GM04504 (cell line): ENCODE measurements at regions not wholly inside any gene's neighbourhood (a gene's known extent, or its start where the extent isn't known, plus 50 kb on each side); places are given as distances from the start of the nearest gene placed in this dataset.
A peak's percentile ranks its signal among the peaks of the same experiment; 100 is the strongest.

Experiments
- DNase-seq: peaks from one replicate; pipeline ENCODE4 v3.0.0-alpha.2; 2012; ENCODE audit warnings: low read depth

DNA sequence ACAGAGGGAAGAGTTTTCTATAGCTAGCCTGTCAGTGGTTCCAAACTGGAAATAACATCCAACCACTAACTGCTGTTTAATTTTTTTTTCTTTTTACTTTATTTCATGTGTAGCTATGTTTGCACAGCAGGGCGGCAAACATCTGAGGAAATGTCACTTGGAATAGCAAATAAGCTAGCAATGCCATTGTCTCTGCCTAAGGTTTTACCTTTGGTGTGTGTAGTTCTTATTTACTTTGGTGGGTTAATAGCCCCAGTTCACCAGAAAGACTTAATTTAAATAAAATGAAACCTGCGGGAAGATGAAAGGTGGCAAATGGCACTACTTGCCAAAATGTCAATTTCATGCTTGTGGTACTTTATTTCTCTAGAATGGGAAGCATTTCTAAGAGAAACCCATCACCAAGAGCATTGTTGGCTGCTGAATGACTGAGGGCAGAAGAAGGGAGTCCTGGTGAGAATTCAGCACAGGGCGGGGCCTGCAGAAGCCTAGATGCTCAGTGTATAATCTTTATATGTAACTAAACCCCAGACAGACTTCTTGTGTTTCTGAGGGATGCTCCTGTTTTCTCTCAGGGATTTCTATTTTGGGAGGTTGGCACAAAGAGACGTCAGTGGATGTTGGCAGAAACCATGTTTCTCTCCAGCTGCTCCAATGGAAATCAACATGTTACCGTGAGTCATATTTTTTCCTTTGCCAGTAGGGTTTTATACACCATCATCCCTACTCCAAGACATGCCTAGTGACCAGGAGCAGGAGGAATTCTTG is 300.4 kb upstream of the NT5C1B start:
- no peak for DNase-seq

DNA sequence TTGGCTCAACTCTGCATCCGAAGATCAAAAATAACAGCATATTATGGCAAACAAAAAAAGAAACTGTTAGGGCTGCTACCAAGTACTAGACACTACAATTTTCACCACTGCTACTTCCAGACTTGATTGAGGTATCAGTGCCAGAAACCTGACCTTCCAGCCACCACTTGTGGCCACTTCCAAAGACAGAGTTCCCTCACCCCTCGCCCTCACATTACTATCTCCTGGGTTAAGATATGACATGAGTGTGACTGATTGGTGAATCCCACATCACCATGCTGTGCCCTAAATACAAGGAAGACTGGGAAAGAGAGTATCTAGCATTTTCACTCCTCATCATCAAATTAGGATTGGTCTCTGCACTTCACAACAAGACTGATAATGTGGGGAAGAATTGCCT is 296.1 kb upstream of the NT5C1B start:
- no peak for DNase-seq

DNA sequence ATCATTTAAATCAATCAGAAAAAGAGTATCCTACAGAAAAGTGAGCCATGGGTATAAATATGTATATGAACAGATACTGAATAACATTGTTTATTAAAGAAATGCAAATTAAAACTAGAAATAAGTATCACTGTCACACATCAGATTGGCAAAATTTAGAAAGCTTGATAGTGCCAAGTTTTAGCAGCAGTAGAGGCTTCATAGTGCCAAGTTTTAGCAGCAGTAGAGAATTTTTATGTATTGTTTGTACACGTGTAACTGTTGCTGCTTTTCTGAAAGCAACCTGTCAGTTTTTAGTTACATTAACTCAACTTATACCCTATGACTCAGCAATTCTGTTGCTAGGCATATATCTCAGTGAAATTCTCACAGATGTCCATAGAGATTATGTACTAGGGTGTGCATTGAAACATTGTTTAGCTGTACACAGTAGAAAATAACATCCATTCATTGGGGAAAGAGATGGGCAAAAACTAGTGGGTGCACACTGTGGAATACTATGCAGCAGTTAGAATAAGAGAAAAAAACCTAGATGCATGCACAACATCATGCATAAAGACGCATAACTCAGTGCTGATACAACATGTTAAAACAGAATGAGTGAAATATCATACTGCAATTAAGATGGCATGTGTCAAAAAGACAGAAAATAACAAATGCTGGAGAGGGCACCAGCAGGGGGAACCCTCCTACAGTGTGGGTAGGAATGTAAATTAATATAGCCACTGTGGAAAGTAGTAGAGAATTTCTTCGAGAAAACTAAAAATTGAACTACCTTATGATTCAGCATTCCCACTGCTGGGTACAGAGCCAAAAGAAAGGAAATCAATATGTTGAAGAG is 294.5 kb upstream of the NT5C1B start:
- DNase-seq: no peak

DNA sequence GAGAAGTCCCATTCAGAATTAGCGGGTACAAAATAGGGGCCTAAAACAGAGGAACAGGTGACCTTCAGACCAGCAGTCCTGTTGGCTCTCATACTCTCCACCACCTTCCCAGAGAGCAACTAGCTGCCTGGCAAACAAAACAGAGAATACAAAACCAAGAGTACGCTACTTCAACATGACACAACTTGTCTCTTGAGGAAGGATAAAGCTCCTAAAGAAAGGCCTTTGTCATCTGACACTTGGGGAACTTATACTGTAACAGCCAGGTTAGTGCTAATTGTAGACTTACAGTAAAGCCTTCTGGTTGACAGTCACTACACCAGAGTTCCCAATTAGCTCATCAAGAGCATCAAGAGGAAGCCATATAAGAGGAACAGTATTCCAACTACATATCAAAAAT is 282.1 kb upstream of the NT5C1B start:
- no peak for DNase-seq

DNA sequence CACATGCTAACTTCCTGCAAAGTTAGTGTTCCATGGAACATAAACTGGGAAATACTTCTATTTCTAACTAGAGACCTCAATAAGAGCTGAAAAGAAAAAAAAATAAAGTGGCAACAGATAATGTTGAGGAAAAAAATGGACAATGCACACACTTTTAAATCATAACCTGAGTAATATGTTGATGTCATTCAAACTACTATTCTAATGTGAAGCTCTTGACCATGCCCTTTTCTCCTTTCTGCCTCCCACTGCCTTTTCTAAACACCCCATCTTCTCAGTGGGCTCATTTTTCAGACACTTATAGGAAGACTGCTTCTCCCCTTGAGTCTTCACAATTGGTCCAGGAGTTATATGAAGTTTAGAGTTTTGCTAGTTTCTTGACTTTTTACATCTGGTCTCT is 280.9 kb upstream of the NT5C1B start:
- no peak for DNase-seq

DNA sequence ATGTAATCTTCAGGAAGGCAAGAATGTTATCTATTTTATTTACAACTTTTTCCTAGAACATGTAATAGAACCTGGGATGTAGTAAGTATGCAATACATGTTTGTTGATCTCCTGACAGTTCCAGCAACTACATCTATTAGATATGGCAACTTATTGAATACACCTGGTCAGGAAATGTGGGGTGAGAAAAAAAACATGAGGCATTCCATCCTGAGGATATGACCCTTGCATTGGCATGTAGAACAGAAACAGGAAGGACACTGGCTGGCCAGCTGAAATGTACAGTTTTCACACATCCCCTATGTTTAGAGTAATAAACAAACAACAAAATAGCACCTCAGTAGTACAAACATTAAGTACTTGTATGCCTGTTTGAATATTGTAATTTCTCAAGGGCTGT is 272.6 kb upstream of the NT5C1B start:
- DNase-seq: no peak

DNA sequence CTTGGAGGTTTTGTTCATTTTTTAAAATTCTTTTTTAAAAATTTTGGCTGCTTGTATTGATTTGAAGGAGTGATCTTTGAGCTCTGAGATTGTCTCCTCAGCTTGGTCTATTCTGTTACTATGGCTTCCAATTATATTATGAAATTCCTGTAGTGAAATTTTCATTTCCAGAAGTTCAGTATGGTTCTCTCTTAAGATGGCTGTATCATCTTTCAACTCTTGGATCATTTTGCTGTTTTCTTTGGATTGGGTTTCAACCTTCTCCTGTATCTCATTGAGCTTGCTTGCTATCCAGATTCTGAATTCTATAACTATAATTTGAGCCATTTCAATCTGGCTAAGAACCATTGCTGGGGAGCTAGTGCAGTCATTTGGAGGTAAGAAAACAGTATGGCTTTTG is 270.8 kb upstream of the NT5C1B start:
- DNase-seq: no peak

DNA sequence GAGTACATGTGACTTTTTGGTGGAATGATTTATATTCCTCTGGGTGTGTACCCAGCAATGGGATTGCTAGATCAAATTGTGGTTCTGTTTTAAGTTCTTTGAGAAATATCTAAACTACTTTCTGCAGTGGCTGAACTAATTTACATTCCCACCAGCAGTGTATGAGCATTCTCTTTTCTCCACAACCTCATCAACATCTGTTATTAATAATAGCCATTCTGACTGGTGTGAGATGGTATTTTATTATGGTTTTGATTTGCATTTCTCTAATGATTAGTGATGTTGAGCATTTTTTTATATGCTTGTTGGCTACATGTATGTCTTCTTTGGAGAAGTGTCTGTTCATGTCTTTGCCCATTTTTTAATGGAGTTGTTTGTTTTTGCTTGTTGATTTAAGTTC is 267.4 kb upstream of the NT5C1B start:
- DNase-seq: peak; percentile 25

DNA sequence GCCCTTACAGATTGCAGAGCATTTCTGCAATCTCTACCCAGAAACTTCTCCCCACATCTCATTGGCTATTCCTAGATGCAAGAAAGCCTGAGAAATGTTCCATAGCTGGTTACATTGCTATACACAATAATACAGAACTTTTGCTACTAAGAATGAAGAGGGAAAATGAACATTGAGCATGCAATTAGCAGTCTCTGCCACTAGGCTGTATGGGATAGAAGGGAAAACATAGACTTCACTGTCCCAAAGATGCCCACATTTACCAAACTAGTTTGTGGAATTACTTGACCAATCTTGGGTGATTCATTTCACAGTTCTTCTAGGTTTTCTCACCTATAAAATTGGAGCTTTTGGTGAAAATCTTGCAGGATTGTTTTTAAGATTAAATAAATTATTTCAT is 265.7 kb upstream of the NT5C1B start:
- DNase-seq: no peak

DNA sequence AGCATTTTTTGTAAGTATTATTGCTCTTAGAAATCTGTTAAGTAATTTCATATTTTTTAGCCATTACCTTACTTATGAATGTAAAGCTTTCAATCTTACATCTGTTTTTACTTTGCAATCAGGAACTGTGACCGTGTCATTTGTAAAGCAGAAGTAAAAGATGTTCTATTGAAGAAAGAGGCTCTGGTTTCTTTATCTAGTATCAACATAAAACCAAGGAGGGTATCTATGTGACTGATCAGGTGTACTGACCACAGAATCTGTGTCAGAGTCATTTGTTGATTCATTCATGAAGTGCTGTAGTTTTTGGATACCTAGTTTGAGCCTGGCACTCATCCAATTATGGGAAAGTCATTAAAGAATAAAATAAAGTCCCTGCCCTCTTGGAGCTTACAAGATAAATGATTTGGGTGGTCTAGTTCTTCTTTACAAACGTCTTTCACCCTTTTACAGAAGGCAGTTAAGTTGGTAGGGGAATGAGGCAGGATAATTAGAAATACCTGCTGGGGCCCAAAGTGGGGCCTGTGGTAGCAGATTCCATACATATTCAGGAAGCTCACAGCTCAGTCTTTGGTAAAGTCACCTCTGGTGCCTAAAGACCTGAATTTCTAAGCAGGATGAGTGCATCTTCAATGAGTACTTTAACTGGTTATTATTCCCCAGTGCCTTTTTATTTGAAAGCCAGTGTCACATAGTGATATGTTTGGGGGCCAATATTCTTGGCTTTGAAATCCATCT is 260.6 kb upstream of the NT5C1B start:
- no peak for DNase-seq

DNA sequence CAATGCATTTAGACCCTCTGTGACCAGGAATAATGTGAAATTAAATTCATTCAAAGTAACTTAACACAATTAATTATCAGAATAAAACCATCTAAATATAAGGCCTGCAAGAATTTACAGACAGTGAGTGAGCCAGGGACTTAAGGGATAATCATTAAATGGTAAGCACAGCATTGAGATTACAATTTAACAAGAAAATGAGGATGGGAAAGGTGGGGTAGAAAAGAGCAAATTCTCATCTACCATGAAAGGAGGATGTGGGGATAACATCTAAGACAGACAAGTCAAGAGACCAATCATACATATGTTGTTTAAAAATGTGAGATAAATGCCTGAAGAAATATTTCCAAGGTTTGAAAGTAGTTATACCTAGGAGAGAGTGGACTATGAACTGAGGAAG is 259.3 kb upstream of the NT5C1B start:
- no peak for DNase-seq

DNA sequence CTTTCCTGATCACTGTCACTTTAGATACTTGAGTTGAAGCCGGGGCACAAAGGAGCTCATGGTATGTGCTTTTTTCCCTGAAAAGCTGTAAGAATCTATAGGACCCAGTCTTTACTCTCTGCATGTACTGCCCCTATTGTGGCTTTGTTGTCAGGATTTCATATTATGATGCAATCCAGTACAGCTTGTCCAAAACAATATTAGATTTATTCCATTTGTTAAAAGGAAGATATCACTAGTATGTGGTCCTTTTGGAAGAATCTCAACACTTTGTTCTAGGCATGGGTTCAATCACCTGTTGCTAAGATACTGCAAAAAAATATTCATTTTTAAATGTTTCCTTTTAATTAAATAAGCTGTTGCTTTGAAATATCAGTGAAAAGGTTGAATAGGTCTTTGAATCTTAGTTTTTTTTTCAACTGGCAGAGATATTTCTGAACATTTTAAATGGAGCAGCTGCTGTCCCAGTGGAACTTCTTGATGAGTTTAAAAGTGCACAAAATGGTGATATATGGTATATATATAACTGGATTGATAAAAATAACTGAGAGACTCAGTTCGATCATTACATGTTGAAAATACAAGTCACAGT is 256.6 kb upstream of the NT5C1B start:
- DNase-seq: no peak

DNA sequence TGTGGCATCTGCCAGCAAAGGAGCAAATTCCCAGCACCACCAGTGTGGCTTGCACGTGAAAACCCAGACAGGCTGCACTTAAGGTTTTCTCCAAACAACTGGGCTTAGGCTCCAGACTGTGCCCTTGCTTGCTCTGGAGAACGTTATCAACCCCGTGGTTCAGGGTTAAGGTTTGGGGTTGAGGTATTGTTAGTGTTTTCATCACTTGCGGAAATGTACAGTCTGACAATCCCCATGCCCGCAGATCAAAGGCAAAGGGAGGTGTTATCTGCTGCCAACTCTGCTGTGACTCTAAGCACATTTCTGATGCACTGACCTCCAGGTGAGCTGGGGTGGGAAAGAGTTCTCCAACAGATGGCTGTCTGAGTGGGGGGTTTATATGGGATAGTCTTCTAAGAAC is 253.5 kb upstream of the NT5C1B start:
- DNase-seq: no peak

DNA sequence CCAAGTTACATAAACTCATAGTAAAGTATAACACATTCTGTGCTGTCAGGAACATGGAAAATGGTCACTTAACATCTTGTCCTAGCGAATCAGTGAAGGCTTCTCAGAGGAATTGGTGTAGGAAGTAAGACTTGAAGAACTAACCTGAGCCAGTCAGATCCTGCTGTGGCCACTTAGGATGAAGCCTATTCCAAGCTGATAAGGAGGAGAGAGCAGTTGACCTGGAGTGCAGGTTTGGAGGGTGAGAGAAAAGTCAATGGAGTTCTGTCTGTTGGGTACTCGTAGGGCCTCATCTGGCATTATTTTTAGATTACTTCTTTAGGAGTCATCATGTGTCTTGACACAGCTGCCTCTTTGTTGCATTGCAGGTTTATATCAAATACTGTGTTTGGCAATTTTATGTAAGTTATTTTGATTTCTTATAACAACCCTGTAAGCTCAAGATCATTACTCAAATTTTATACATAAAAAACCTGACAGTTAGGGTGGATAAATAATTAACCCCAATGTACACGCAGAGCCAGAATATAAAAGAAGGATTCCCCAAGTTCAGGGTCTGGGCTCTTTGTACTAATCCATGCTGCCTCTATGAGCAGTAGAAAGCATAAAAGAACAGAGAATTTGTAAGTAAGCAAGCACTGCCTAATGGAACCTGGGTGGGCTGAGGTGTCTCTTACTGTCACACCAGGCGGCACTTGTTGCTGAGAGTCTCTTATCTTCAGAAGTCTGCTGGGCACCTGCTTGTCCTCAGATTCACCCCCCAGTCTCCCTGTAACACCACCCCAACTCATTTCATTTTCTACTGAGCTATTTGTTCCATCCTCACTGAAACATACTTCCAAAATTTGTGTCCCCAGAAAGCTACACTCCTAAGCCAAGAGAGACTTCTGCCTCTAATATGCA is 252.1 kb upstream of the NT5C1B start:
- no peak for DNase-seq

DNA sequence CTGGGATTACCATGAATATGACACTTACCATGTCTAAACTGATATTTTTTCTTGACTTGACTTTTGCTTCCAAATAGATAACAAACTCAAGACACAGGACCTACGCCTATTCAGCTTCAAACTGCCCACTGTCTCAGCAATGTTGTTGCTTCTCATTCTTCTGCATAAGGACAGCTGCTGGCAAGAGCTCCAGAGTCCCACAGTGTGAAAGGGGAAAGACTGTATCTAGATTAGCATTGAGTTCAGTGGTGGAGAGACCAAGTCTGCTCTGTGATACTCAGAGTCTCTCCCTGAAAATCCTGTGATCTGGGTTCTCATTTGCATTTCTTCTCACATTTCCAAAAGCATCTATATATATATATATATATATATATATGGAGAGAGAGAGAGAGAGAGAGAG is 247.9 kb upstream of the NT5C1B start:
- DNase-seq: no peak

DNA sequence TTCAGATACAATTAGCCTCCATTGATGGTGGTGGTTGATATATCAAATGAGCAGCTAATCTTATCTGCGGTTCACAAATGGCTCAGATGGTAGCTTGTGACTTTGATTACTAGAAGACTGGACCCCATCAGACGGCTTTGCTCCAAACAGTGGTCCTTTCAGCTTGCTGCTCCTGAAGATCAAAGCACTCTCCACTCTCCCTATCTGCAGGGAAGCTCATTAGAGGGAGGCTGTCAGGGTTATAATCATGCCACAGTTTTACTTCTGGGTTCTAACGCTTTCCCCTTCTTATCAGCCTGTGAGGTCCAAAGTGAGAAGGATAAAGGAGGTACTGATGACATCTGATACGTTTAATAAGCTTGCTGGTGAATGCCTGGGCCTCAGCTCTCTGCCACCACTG is 247.1 kb upstream of the NT5C1B start:
- no peak for DNase-seq

DNA sequence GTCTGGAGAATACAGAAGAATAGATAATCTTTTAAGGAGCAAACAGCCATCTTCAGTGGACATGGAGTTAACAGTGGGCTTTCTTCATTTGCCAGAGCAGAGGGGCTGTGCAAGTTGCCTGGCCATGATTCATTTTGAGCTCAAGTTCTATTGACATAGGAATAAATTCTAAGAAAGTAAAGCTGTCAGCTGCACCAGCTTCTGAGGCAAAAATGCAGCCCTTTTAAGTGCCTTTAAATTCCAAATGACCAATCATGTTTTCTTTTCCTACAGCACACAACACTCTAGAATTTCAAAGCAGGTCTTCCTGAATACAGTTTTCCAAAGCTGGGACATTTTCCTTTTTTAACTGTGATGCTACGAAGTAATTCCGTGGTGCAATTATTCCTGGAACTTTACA is 246.4 kb upstream of the NT5C1B start:
- DNase-seq: no peak

DNA sequence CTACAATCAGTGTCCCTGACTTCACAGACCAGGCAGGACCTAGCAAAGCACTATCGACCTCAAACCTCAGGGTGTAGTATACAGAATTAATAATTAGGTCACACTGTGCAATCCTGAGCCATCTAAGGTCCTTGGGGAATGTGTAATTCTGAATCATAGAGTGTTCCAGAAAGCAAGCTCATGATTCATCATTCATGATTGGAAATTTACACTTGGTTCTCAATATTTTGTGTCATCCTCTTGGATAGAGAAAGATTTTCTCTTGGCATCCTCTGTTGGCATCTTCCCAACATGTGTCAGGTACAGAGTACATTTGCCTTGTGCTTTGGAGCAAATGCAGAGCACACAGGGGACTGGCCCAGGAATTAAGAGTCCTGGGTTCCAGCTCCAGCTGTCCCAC is 245.0 kb upstream of the NT5C1B start:
- peak; percentile 37 for DNase-seq

DNA sequence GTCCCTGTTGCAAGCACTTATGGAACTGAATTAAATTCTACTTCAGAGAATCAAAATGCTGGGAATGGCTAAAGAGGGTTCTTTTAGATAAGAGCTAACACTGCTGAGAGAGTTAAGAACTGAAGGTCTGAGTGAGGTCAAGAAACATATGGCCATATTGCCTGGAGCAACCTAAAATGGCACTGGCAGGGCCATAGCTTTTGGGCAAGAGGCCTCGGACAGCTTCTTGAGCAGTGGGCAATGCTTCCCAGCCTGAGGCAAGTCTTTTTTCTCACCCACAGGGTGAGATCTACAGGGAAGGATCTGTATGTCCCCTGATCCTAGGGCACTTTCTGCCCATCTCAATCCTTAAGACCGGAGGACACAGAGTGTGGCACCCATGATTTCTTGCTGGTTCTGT is 244.6 kb upstream of the NT5C1B start:
- DNase-seq: no peak

DNA sequence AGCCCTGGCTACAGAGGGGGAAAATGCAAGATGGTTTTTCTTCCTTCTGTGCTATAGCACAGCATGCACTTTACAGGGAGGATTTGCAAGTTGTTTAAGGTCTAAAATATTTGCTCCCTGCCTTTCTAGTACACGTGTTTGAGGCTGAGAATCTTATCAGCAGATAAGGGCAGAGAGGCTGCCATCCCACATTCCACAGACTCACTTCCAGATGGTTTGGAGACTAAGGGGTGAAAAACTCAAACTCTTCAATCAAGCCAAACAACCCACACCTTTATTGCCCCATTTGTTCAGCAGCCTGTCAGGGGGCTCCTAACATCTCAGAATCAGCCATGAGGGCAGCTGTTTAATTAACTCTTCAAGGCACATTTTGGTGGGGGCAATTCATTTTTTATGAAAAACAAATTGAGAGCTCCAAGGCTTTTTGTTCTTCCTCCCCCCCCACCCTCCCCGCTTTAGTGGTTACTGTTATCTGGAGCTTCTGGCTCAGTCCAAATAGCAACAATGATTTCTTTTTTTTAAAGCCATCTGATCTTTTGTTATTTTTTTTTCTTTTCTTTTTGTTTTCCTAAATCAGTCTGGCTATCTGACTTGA is 242.6 kb upstream of the NT5C1B start:
- no peak for DNase-seq

DNA sequence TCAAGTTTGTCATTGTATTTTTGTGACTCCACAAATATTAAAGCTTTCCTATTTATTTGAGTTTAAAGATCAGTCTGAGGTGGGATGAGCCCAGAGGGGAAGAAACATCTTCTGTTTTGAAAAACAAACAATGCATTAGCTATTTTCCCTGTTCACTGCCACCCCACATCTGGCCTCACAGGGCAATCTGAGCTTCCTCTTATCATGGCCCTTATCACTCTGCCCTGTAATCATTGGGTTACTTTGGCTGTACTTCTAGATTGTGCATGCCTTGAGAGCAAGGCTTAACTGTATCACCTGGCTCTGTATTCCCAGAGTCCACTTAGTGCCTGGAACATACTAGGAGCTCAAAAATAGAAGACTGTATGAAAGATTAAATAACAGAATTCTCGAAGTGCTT is 241.6 kb upstream of the NT5C1B start:
- no peak for DNase-seq
